ENCODE measurements at regions not wholly inside any gene's neighbourhood (a gene's known extent, or its start where the extent isn't known, plus 50 kb on each side); places are given as distances from the start of the nearest gene placed in this dataset.

DNA sequence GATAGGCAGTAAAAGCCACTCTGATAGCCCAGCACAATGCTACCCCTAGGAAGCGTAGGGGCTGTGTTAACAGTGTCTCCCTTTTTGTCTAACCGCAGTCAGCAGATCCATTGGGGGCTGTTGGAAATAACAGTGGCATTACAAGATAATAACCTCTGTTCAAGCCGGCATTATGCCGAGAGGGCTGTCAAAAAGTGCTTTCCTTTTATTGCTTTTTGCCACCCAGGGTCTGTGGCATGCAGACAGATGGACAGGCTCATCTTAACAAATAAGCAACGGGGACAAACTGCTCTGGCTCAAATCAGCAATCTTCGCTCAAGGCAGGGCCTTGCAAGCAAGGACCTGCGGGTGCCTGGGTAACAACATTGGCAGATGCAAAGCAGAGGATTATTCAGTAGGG lies 123.3 kb downstream of the TLR4 start:
- TF ChIP-seq, protein P1, sequence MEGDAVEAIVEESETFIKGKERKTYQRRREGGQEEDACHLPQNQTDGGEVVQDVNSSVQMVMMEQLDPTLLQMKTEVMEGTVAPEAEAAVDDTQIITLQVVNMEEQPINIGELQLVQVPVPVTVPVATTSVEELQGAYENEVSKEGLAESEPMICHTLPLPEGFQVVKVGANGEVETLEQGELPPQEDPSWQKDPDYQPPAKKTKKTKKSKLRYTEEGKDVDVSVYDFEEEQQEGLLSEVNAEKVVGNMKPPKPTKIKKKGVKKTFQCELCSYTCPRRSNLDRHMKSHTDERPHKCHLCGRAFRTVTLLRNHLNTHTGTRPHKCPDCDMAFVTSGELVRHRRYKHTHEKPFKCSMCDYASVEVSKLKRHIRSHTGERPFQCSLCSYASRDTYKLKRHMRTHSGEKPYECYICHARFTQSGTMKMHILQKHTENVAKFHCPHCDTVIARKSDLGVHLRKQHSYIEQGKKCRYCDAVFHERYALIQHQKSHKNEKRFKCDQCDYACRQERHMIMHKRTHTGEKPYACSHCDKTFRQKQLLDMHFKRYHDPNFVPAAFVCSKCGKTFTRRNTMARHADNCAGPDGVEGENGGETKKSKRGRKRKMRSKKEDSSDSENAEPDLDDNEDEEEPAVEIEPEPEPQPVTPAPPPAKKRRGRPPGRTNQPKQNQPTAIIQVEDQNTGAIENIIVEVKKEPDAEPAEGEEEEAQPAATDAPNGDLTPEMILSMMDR (conservative IDR thresholded peaks at IDR 0.05): no peak
- no peak for TF ChIP-seq EZH2 (IDR thresholded peaks at IDR 0.05; ENCODE audit: low read depth)
